NCI-H2171 (cell line): ENCODE measurements at regions not wholly inside any gene's neighbourhood (a gene's known extent, or its start where the extent isn't known, plus 50 kb on each side); places are given as distances from the start of the nearest gene placed in this dataset.
A peak's percentile ranks its signal among the peaks of the same experiment; 100 is the strongest.
"Not testable (repeated sequence)": the region's sequence is repeated elsewhere in the genome, so short reads cannot be mapped to it uniquely, and the experiment has no call there.

ENCODE experiments used
- DNase-seq: peaks from one replicate; lab custom pipeline; 2025; lab: John Stamatoyannopoulos, UW

GRCh38 chrX:13223868-13224567 lies 95.8 kb downstream of the ATXN3L start:
- DNase-seq = peak; percentile 48

- DNase-seq = no peak
Measured at GRCh38 chrX:13220916-13221315, 98.9 kb downstream of the ATXN3L start.

GRCh38 chrX:13219991-13220764 lies 99.7 kb downstream of the ATXN3L start:
- DNase-seq = no peak

GRCh38 chrX:13218758-13219157 lies 101.1 kb downstream of the ATXN3L start:
- DNase-seq = no peak

- no peak for DNase-seq
Measured at GRCh38 chrX:13216139-13216538, 103.7 kb downstream of the ATXN3L start.

GRCh38 chrX:13215729-13216128 lies 104.1 kb downstream of the ATXN3L start:
- no peak for DNase-seq

- no peak for DNase-seq
Measured at GRCh38 chrX:13212191-13212651, 107.6 kb downstream of the ATXN3L start.

- DNase-seq = not testable (repeated sequence)
Measured at GRCh38 chrX:13210142-13210541, 109.7 kb downstream of the ATXN3L start.

- not testable (repeated sequence) for DNase-seq
Measured at GRCh38 chrX:13209704-13210103, 110.1 kb downstream of the ATXN3L start.

GRCh38 chrX:13208281-13208935 lies 111.4 kb downstream of the ATXN3L start:
- DNase-seq = no peak

GRCh38 chrX:13203271-13203670 lies 116.6 kb downstream of the ATXN3L start:
- DNase-seq = no peak

GRCh38 chrX:13201605-13202219 lies 118.1 kb downstream of the ATXN3L start:
- DNase-seq = no peak

GRCh38 chrX:13200398-13200797 lies 119.5 kb downstream of the ATXN3L start:
- DNase-seq = no peak

GRCh38 chrX:13198762-13199064 lies 121.1 kb downstream of the ATXN3L start:
- no peak for DNase-seq

GRCh38 chrX:13198056-13198761 lies 121.6 kb downstream of the ATXN3L start:
- no peak for DNase-seq

GRCh38 chrX:13196782-13197181 lies 123.1 kb downstream of the ATXN3L start:
- no peak for DNase-seq

GRCh38 chrX:13195340-13195739 lies 124.5 kb downstream of the ATXN3L start:
- no peak for DNase-seq

GRCh38 chrX:13194291-13195103 lies 125.4 kb downstream of the ATXN3L start:
- peak; percentile 75 for DNase-seq

- DNase-seq = no peak
Measured at GRCh38 chrX:13190051-13190450, 129.8 kb downstream of the ATXN3L start.

- no peak for DNase-seq
Measured at GRCh38 chrX:13189380-13189779, 130.5 kb downstream of the ATXN3L start.

- no peak for DNase-seq
Measured at GRCh38 chrX:13188731-13189309, 131.0 kb downstream of the ATXN3L start.
